ENCODE measurements at regions not wholly inside any gene's neighbourhood (a gene's known extent, or its start where the extent isn't known, plus 50 kb on each side); places are given as distances from the start of the nearest gene placed in this dataset.

DNA sequence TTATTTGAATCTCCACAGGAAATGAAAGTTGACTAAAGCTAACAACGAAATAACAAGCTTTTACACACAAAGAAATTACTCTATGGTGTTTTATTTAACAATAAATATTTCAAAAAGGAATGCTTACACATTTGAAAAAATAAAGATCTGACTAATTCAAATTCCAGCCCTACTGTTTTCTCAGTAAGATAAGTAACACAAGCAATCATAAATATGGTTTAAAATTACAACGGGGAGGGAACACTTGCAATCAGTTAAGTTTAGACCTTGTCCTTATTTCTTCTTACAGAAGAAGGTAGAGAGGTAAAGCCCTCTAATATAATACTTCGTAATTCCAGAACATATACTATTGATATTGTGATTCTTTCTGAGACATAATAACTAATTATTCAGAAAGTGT is 158.5 kb downstream of the DHX15 start:
- DNase-seq = no peak
- H3K4me1 ChIP-seq = no peaks in the 10 kb centered on the region
- H3K4me3 ChIP-seq (ENCODE audit: low read depth, low read length) = no peak overlapping the region
- no peaks in the 10 kb centered on the region for H3K9me3 ChIP-seq
- Mint-ChIP-seq H3K4me3 (ENCODE audit: unreplicated experiment) (no peak overlapping the region), H3K27me3 (ENCODE audit: insufficient read depth, unreplicated experiment) (peaks cover 3% of the 10 kb centered on the region), H3K27ac (ENCODE audit: unreplicated experiment) (no peak overlapping the region), H3K36me3 (ENCODE audit: insufficient read depth, unreplicated experiment) (no peaks in the 10 kb centered on the region), H3K4me1 (ENCODE audit: low read depth, unreplicated experiment) (no peaks in the 10 kb centered on the region), H3K9me3 (ENCODE audit: unreplicated experiment) (no peaks in the 10 kb centered on the region)
- intact Hi-C loops (cut with micrococcal nuclease; ENCODE audit: unreplicated experiment) = no loop called here
- no peaks in the 10 kb centered on the region for H3K27me3 ChIP-seq (replicated peaks; ENCODE audit: control insufficient read depth, insufficient read depth, low read length)
- BruUV-seq (replicated peaks) = no TSS peak
- no peaks in the 10 kb centered on the region for H3K36me3 ChIP-seq (ENCODE audit: control insufficient read depth, insufficient read depth, low read length)
- TF ChIP-seq, protein P1, sequence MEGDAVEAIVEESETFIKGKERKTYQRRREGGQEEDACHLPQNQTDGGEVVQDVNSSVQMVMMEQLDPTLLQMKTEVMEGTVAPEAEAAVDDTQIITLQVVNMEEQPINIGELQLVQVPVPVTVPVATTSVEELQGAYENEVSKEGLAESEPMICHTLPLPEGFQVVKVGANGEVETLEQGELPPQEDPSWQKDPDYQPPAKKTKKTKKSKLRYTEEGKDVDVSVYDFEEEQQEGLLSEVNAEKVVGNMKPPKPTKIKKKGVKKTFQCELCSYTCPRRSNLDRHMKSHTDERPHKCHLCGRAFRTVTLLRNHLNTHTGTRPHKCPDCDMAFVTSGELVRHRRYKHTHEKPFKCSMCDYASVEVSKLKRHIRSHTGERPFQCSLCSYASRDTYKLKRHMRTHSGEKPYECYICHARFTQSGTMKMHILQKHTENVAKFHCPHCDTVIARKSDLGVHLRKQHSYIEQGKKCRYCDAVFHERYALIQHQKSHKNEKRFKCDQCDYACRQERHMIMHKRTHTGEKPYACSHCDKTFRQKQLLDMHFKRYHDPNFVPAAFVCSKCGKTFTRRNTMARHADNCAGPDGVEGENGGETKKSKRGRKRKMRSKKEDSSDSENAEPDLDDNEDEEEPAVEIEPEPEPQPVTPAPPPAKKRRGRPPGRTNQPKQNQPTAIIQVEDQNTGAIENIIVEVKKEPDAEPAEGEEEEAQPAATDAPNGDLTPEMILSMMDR (IDR thresholded peaks at IDR 0.05; ENCODE audit: insufficient read depth in 1 of 2, low read depth in 1 of 2, low read length in 1 of 2, severe bottlenecking in 1 of 2, unreplicated experiment in 1 of 2) = no peak
- ChIA-PET POLR2A (no interaction called here), CTCF (no interaction called here)

- Histone ChIP-seq H3K4me3 (ENCODE audit: low read depth, low read length) (no peak overlapping the region), H3K4me1 (no peaks in the 10 kb centered on the region), H3K36me3 (ENCODE audit: control insufficient read depth, insufficient read depth, low read length) (no peaks in the 10 kb centered on the region), H3K27me3 (replicated peaks; ENCODE audit: control insufficient read depth, insufficient read depth, low read length) (no peaks in the 10 kb centered on the region), H3K9me3 (no peaks in the 10 kb centered on the region)
- CTCF ChIA-PET = no interaction called here
- Mint-ChIP-seq H3K27ac (ENCODE audit: unreplicated experiment) (no peak overlapping the region), H3K9me3 (ENCODE audit: unreplicated experiment) (no peaks in the 10 kb centered on the region), H3K4me1 (ENCODE audit: low read depth, unreplicated experiment) (no peaks in the 10 kb centered on the region), H3K4me3 (ENCODE audit: unreplicated experiment) (no peak overlapping the region), H3K36me3 (ENCODE audit: insufficient read depth, unreplicated experiment) (peaks cover 6% of the 10 kb centered on the region), H3K27me3 (ENCODE audit: insufficient read depth, unreplicated experiment) (no peaks in the 10 kb centered on the region)
- TF ChIP-seq, protein P1 (IDR thresholded peaks at IDR 0.05; ENCODE audit: insufficient read depth in 1 of 2, low read depth in 1 of 2, low read length in 1 of 2, severe bottlenecking in 1 of 2, unreplicated experiment in 1 of 2) = no peak
- BruUV-seq (replicated peaks) = no TSS peak
- no peak for DNase-seq
- intact Hi-C loops (cut with micrococcal nuclease; ENCODE audit: unreplicated experiment) = no loop called here
- POLR2A ChIA-PET = no interaction called here
Observed at GRCh38 chr4:24423670-24424069, 160.7 kb downstream of the DHX15 start.

DNA sequence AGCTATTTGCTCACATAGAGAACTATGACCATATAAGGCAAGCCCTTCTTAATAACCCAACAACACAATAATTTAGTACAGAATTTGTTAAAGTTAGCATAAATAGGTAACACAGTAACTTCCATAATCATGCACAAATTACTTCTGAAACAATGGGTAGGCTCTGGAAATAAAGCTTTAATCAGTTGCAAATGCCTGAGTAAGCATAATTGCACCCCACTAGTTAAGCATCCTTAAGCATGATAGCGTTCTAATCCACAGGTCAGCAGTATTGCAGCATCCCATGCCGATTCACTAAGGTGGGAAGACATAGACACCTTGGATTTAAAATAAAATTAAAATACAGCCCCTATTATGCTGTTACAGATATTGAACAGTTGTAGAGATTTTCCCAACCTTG is 161.7 kb downstream of the DHX15 start:
- Mint-ChIP-seq H3K9me3 (ENCODE audit: unreplicated experiment) (no peaks in the 10 kb centered on the region), H3K4me1 (ENCODE audit: low read depth, unreplicated experiment) (no peaks in the 10 kb centered on the region), H3K27ac (ENCODE audit: unreplicated experiment) (no peak overlapping the region), H3K27me3 (ENCODE audit: insufficient read depth, unreplicated experiment) (no peaks in the 10 kb centered on the region), H3K36me3 (ENCODE audit: insufficient read depth, unreplicated experiment) (peaks cover 6% of the 10 kb centered on the region), H3K4me3 (ENCODE audit: unreplicated experiment) (no peak overlapping the region)
- TF ChIP-seq, protein P1 (IDR thresholded peaks at IDR 0.05; ENCODE audit: insufficient read depth in 1 of 2, low read depth in 1 of 2, low read length in 1 of 2, severe bottlenecking in 1 of 2, unreplicated experiment in 1 of 2) = no peak
- Histone ChIP-seq H3K4me1 (no peaks in the 10 kb centered on the region), H3K4me3 (ENCODE audit: low read depth, low read length) (no peak overlapping the region), H3K9me3 (no peaks in the 10 kb centered on the region), H3K36me3 (ENCODE audit: control insufficient read depth, insufficient read depth, low read length) (no peaks in the 10 kb centered on the region), H3K27me3 (replicated peaks; ENCODE audit: control insufficient read depth, insufficient read depth, low read length) (no peaks in the 10 kb centered on the region)
- intact Hi-C loops (cut with micrococcal nuclease; ENCODE audit: unreplicated experiment) = no loop called here
- no TSS peak for BruUV-seq (replicated peaks)
- CTCF ChIA-PET = interaction anchor here (0.7 kb wide), 1 partner anchor 265 kb away, joined by 3 read pairs; no protein-coding TSS in a partner anchor
- no peak for DNase-seq
- POLR2A ChIA-PET = no interaction called here
